Heart left ventricle (tissue), 13 donors: ENCODE measurements at regions not wholly inside any gene's neighbourhood (a gene's known extent, or its start where the extent isn't known, plus 50 kb on each side); places are given as distances from the start of the nearest gene placed in this dataset.

ENCODE experiments used
- POLR2A ChIP-seq, 2 donors: fragments of 450-650 bp; IDR thresholded peaks; one replicate each; pipeline ENCODE4 v1.6.1; 2017; ENCODE audit warnings: antibody characterized with exemption in 2 of 2, mild to moderate bottlenecking in 2 of 2, moderate library complexity in 2 of 2
- TF ChIP-seq, protein P1 (sequence below), 12 donors: fragments of 200-600 bp; sonication (generic) in 4 of 12; IDR thresholded peaks; one replicate each; pipeline versions ENCODE4 v1.5.0 to v1.8.0; 2018 to 2022; ENCODE audit warnings: antibody characterized with exemption in 12 of 12, mild to moderate bottlenecking in 5 of 12
- donor health status: ischemic (EF 13 %, LVEDD 7.1; RV severe dilation, severe dysfunction).
- donor health status: DM: no; HTN: yes; CAD: no.
- donor health status: DM: no; HTN: no; CAD: no.
- donor health status: ischemic (EF 25% LVEDD 6.9; RV normal size, moderate dysfunction).
- donor health status: ischemic (EF 25% LVEDD 5.7; RV mildly dilated, moderate dysfunction).
- donor health status: ischemic (EF 35%, LVEDD 5.7; RV mildly dilated, moderate dysfunction).
- donor health status: nonischemic (EF 11% LVEDD 7.7; RV severe dilation, severe dysfunction).
- donor health status: DM: yes; HTN: yes; CAD: no.
- donor health status: PGD.
- donor health status: ischemic (EF 29% LVEDD 5.4; RV normal size, mild dysfunction).
- donor health status: nonischemic (EF 23%, LVEDD 6.1; RV moderate dilation, normal function).

DNA sequence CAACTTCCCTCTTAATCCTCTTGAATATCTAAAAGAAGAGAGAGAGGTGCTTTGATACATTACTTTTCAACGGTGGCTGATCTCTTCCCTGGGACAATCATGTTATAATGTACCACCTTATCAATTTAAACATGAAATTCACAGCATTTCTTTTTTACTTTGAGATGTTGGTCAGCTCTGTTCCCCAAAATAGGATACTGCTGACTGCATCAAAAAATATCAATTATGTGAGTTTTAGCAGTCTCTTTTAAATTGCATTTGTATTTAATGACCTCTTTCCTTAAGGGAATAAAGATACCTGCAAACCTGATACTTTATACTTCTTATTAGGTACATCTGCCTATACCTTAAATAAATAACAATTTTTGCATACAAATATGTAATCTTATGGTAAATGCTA, 58.4 kb upstream of the MARCHF11 start:
- TF ChIP-seq, protein P1, sequence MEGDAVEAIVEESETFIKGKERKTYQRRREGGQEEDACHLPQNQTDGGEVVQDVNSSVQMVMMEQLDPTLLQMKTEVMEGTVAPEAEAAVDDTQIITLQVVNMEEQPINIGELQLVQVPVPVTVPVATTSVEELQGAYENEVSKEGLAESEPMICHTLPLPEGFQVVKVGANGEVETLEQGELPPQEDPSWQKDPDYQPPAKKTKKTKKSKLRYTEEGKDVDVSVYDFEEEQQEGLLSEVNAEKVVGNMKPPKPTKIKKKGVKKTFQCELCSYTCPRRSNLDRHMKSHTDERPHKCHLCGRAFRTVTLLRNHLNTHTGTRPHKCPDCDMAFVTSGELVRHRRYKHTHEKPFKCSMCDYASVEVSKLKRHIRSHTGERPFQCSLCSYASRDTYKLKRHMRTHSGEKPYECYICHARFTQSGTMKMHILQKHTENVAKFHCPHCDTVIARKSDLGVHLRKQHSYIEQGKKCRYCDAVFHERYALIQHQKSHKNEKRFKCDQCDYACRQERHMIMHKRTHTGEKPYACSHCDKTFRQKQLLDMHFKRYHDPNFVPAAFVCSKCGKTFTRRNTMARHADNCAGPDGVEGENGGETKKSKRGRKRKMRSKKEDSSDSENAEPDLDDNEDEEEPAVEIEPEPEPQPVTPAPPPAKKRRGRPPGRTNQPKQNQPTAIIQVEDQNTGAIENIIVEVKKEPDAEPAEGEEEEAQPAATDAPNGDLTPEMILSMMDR (IDR thresholded peaks at IDR 0.05): no peak
- TF ChIP-seq POLR2A (IDR thresholded peaks at IDR 0.05): no peak
